PFSK-1 (cell line): ENCODE measurements at regions not wholly inside any gene's neighbourhood (a gene's known extent, or its start where the extent isn't known, plus 50 kb on each side); places are given as distances from the start of the nearest gene placed in this dataset.

Experiments used
- FOXP2 ChIP-seq: optimal IDR thresholded peaks from 2 replicates; pipeline ENCODE3; 2011; ENCODE audit warnings: borderline replicate concordance, control low read depth, inconsistent platforms; ENCODE audit not compliant: insufficient read depth; ENCODE audit errors: extremely low read length, extremely low read depth
- POLR2AphosphoS5 ChIP-seq: IDR thresholded peaks from 2 replicates; pipeline ENCODE4 v1.6.1; 2012; ENCODE audit warnings: low read depth, mild to moderate bottlenecking, control low read depth, low read length, moderate library complexity
- SIN3A ChIP-seq: IDR thresholded peaks from 2 replicates; pipeline ENCODE4 v1.6.1; 2012; ENCODE audit warnings: mild to moderate bottlenecking, low read length, moderate library complexity, borderline replicate concordance; ENCODE audit not compliant: insufficient read depth
- TAF1 ChIP-seq: IDR thresholded peaks from 2 replicates; pipeline ENCODE4 v1.6.1; 2012; ENCODE audit warnings: low read length, control low read depth, borderline replicate concordance; ENCODE audit not compliant: insufficient read depth
- TF ChIP-seq, protein P1 (sequence below), 2 experiments: IDR thresholded peaks; 2 replicates each; pipeline versions ENCODE4 v1.6.1 to v1.8.0; 2011 to 2012; ENCODE audit warnings: low read depth in 2 of 2, low read length in 2 of 2, control low read depth in 1 of 2, inconsistent platforms in 1 of 2, mild to moderate bottlenecking in 1 of 2, moderate library complexity in 1 of 2; ENCODE audit not compliant: insufficient read depth in 1 of 2

GRCh38 chr2:226583715-226584114 is 215.9 kb downstream of the IRS1 start:
- TF ChIP-seq SIN3A (no peak), TAF1 (no peak), POLR2AphosphoS5 (no peak), FOXP2 (no peak)
- TF ChIP-seq, protein P1, sequence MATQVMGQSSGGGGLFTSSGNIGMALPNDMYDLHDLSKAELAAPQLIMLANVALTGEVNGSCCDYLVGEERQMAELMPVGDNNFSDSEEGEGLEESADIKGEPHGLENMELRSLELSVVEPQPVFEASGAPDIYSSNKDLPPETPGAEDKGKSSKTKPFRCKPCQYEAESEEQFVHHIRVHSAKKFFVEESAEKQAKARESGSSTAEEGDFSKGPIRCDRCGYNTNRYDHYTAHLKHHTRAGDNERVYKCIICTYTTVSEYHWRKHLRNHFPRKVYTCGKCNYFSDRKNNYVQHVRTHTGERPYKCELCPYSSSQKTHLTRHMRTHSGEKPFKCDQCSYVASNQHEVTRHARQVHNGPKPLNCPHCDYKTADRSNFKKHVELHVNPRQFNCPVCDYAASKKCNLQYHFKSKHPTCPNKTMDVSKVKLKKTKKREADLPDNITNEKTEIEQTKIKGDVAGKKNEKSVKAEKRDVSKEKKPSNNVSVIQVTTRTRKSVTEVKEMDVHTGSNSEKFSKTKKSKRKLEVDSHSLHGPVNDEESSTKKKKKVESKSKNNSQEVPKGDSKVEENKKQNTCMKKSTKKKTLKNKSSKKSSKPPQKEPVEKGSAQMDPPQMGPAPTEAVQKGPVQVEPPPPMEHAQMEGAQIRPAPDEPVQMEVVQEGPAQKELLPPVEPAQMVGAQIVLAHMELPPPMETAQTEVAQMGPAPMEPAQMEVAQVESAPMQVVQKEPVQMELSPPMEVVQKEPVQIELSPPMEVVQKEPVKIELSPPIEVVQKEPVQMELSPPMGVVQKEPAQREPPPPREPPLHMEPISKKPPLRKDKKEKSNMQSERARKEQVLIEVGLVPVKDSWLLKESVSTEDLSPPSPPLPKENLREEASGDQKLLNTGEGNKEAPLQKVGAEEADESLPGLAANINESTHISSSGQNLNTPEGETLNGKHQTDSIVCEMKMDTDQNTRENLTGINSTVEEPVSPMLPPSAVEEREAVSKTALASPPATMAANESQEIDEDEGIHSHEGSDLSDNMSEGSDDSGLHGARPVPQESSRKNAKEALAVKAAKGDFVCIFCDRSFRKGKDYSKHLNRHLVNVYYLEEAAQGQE (IDR thresholded peaks at IDR 0.05; ENCODE audit: insufficient read depth in 1 of 2, low read depth in 2 of 2, low read length in 2 of 2) = no peak

DNA sequence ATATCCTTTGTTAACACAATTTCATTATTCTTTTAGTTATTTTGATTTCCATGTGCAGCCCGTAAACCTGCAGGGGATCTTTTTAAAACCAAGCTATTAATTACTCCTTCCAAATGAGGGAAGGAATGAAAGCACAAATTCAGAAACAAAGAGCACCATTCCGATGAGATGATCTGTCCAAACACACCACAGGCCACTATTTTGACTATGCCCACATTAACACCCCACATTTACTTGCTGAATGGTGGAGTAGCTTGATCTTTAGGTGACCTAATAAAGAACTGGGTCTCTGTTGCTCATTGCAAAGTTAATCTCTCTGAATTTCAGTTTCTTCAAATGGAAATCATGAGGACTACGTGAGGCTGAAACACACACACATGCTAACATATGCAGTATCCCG is 218.0 kb downstream of the IRS1 start:
- no peak for TF ChIP-seq FOXP2
- no peak for TF ChIP-seq POLR2AphosphoS5
- TF ChIP-seq, protein P1 (IDR thresholded peaks at IDR 0.05; ENCODE audit: insufficient read depth in 1 of 2, low read depth in 2 of 2, low read length in 2 of 2) = no peak
- no peak for TF ChIP-seq SIN3A
- TF ChIP-seq TAF1 = no peak

DNA sequence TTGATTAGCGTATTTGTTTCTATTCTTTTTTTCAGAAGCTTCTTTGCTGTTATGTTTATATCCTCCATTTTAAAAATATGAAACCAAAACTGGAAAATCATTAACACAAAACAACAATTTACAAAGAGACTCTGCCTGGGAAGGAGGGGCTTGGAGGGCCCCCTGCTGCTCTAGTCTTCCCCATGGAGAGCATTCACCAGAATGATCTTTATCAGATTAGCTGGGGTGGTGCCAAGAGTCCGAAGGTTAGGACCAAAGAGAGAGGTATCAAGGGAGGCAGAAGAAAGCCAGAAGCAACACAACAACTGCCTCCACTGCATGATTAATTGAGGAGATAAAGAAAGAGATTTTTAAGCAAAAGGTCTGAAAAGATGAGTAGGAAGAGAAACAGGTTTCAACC is 218.6 kb downstream of the IRS1 start:
- TF ChIP-seq, protein P1 (IDR thresholded peaks at IDR 0.05; ENCODE audit: insufficient read depth in 1 of 2, low read depth in 2 of 2, low read length in 2 of 2) = no peak
- TF ChIP-seq TAF1 = no peak
- TF ChIP-seq FOXP2 = no peak
- TF ChIP-seq POLR2AphosphoS5 = no peak
- no peak for TF ChIP-seq SIN3A

- TF ChIP-seq SIN3A (no peak), FOXP2 (no peak), POLR2AphosphoS5 (no peak), TAF1 (no peak)
- TF ChIP-seq, protein P1 (IDR thresholded peaks at IDR 0.05; ENCODE audit: insufficient read depth in 1 of 2, low read depth in 2 of 2, low read length in 2 of 2) = no peak
These were observed 219.2 kb downstream of the IRS1 start for GRCh38 chr2:226580403-226580802.

DNA sequence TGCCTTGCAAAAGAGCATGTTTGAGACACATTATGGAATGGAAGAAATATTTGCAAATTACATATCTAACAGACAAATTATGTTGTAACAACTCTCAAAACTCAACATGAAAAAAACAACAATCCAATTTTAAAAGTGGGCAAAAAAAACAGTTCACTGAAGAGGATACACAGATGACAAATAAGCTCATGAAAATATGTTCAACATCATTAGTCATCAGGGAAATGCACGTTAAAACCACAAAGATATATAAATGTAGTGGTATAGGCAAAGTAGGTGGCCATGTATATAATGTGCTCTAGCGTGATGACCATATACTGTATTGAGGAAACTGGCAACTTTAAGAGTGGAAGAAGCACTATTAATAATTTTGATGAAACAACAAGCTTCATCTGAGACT is 220.1 kb downstream of the IRS1 start:
- TF ChIP-seq FOXP2 (no peak), TAF1 (no peak), POLR2AphosphoS5 (no peak), SIN3A (no peak)
- TF ChIP-seq, protein P1 (IDR thresholded peaks at IDR 0.05; ENCODE audit: insufficient read depth in 1 of 2, low read depth in 2 of 2, low read length in 2 of 2) = no peak
